HCT116 (cell line): ENCODE measurements at regions not wholly inside any gene's neighbourhood (a gene's known extent, or its start where the extent isn't known, plus 50 kb on each side); places are given as distances from the start of the nearest gene placed in this dataset.

ENCODE experiments used
- ATAC-seq: fragments of 200-7000 bp; cut with Tn5 transposase; 2 replicates; pipeline ENCODE4 v1.9.1; 2020; ENCODE audit warnings: mild to moderate bottlenecking, moderate library complexity
- BruUV-seq: library from RNA; stranded (reverse); fragments of 400-500 nt; replicated peaks from 2 replicates; lab custom pipeline; 2021; lab: Mats Ljungman, UMichigan
- CTCF ChIA-PET: fragments of 300-600 bp; sonication (Branson Sonifier 250); formaldehyde crosslinking; loops from one replicate; lab custom pipeline; 2021; ENCODE audit warnings: antibody characterized with exemption; lab: Charles Lee
- POLR2A ChIA-PET: fragments of 300-600, 350-600 bp; sonication (Branson Sonifier 250); formaldehyde crosslinking; loops from one replicate; lab custom pipeline; 2021; ENCODE audit warnings: antibody characterized with exemption; lab: Charles Lee
- RAD21 ChIA-PET, 2 experiments: fragments of 300-600 bp; sonication (Branson Sonifier 250); formaldehyde crosslinking; loops; one replicate each; lab custom pipeline; 2023; ENCODE audit warnings: low total read pairs in 2 of 2; ENCODE audit not compliant: uncharacterized antibody in 2 of 2, unreplicated experiment in 2 of 2, low non-redundant PET in 1 of 2; lab: Charles Lee
- DNase-seq: peaks from one replicate; pipeline ENCODE4 v3.0.0-alpha.2; 2010; ENCODE audit warnings: low read depth, low spot score
- H2AFZ ChIP-seq: fragments of 200-600 bp; shearing (Covaris generic), sonication (generic); 2 replicates; pipeline ENCODE4 v1.6.1; 2017; ENCODE audit warnings: low read depth, mixed run types, mixed read lengths, antibody characterized with exemption, low read length; ENCODE audit not compliant: poor library complexity, severe bottlenecking
- H3K27ac ChIP-seq: 2 replicates; pipeline ENCODE4 v1.5.1; 2012; ENCODE audit warnings: low read depth, low read length
- H3K27me3 ChIP-seq: fragments of 200-600 bp; sonication (generic); 2 replicates; pipeline ENCODE4 v1.6.1; 2016; ENCODE audit warnings: mixed run types, low read length, mixed read lengths; ENCODE audit not compliant: insufficient read depth
- H3K36me3 ChIP-seq, 2 experiments: fragments of 200-500 bp in 1 of 2; fragments of 200-600 bp in 1 of 2; sonication (Bioruptor generic) in 1 of 2; sonication (generic) in 1 of 2; 2 replicates each; pipeline versions ENCODE4 v1.5.1 to v1.6.1; 2014 to 2016; ENCODE audit warnings: low read length in 2 of 2, inconsistent platforms in 1 of 2, mixed read lengths in 1 of 2, mixed run types in 1 of 2; ENCODE audit not compliant: insufficient read depth in 2 of 2, control insufficient read depth in 1 of 2
- H3K4me1 ChIP-seq, 2 experiments: fragments of 200-600 bp in 1 of 2; sonication (generic) in 1 of 2; 2 replicates each; pipeline versions ENCODE4 v1.5.1 to v1.6.1; 2012 to 2017; ENCODE audit warnings: low read length in 2 of 2, inconsistent platforms in 1 of 2, mild to moderate bottlenecking in 1 of 2, mixed read lengths in 1 of 2, mixed run types in 1 of 2, moderate library complexity in 1 of 2; ENCODE audit not compliant: insufficient read depth in 2 of 2, control insufficient read depth in 1 of 2
- H3K4me2 ChIP-seq: fragments of 200-600 bp; sonication (generic); 2 replicates; pipeline ENCODE4 v1.6.1; 2017; ENCODE audit warnings: mixed run types, low read length, mixed read lengths
- H3K4me3 ChIP-seq, 2 experiments: fragments of 200-600 bp in 1 of 2; sonication (generic) in 1 of 2; replicated peaks in 1 of 2; 2 replicates each; pipeline ENCODE4 v1.5.1; 2011 to 2016; ENCODE audit warnings: low read length in 2 of 2, control low read depth in 1 of 2, low read depth in 1 of 2, mild to moderate bottlenecking in 1 of 2, mixed read lengths in 1 of 2, mixed run types in 1 of 2
- H3K79me2 ChIP-seq: fragments of 200-600 bp; sonication (generic); 2 replicates; pipeline ENCODE4 v1.6.1; 2017; ENCODE audit warnings: mild to moderate bottlenecking, mixed run types, low read length, moderate library complexity, mixed read lengths; ENCODE audit not compliant: insufficient read depth
- H3K9ac ChIP-seq: fragments of 200-600 bp; sonication (generic); 2 replicates; pipeline ENCODE4 v1.6.1; 2016; ENCODE audit warnings: low read length, mixed read lengths
- H3K9me2 ChIP-seq: fragments of 200-600 bp; sonication (generic), shearing (Covaris generic); 2 replicates; pipeline ENCODE4 v1.6.1; 2017; ENCODE audit warnings: mixed run types, mild to moderate bottlenecking, moderate library complexity; ENCODE audit not compliant: insufficient read depth
- H3K9me3 ChIP-seq, 2 experiments: fragments of 200-500 bp in 1 of 2; fragments of 200-600 bp in 1 of 2; sonication (Bioruptor generic) in 1 of 2; sonication (generic) in 1 of 2; 2 replicates each; pipeline ENCODE4 v1.6.1; 2014 to 2017; ENCODE audit warnings: low read length in 2 of 2, mixed read lengths in 2 of 2, inconsistent platforms in 1 of 2, low read depth in 1 of 2, mild to moderate bottlenecking in 1 of 2, mixed run types in 1 of 2, moderate library complexity in 1 of 2; ENCODE audit not compliant: control insufficient read depth in 1 of 2, insufficient read depth in 1 of 2
- H4K20me1 ChIP-seq: fragments of 200-600 bp; sonication (generic), shearing (Covaris generic); 2 replicates; pipeline ENCODE4 v1.6.1; 2017; ENCODE audit warnings: mixed run types, mild to moderate bottlenecking, moderate library complexity; ENCODE audit not compliant: insufficient read depth
- CBX3 ChIP-seq: IDR thresholded peaks from 2 replicates; pipeline ENCODE4 v1.6.1; 2012; ENCODE audit warnings: low read depth
- CEBPB ChIP-seq: IDR thresholded peaks from 2 replicates; pipeline ENCODE4 v1.6.1; 2012; ENCODE audit warnings: low read depth
- EZH2 ChIP-seq: fragments of 200-600 bp; sonication (generic); IDR thresholded peaks from 2 replicates; pipeline ENCODE4 v1.6.1; 2017; ENCODE audit warnings: antibody characterized with exemption, mixed run types
- EZH2phosphoT487 ChIP-seq: fragments of 200-600 bp; IDR thresholded peaks from 2 replicates; pipeline ENCODE4 v1.6.1; 2018; ENCODE audit warnings: antibody characterized with exemption, borderline replicate concordance
- FOSL1 ChIP-seq: IDR thresholded peaks from 2 replicates; pipeline ENCODE4 v1.6.1; 2012; ENCODE audit warnings: low read depth
- SP1 ChIP-seq: IDR thresholded peaks from 2 replicates; pipeline ENCODE4 v1.6.1; 2012; ENCODE audit warnings: low read depth
- TCF7L2 ChIP-seq: IDR thresholded peaks from 2 replicates; pipeline ENCODE4 v1.7.0; 2011; ENCODE audit warnings: borderline replicate concordance, inconsistent platforms; ENCODE audit not compliant: insufficient read depth, insufficient read length; ENCODE audit errors: extremely low read depth
- ZNF274 ChIP-seq: fragments of 200-500 bp; sonication (Bioruptor generic); IDR thresholded peaks from 2 replicates; pipeline ENCODE4 v1.6.1; 2014; ENCODE audit warnings: mild to moderate bottlenecking, low read depth, low read length, inconsistent platforms
- intact Hi-C: fragments of 100-400 bp; cut with micrococcal nuclease; formaldehyde crosslinking; loops from 2 replicates; pipeline ENCODE4 v1.10.0; 2022
- TF ChIP-seq, protein P1 (sequence below): IDR thresholded peaks from 2 replicates; pipeline ENCODE4 v1.6.1; 2012
- TF ChIP-seq, protein P2 (sequence below): IDR thresholded peaks from 2 replicates; pipeline ENCODE4 v1.6.1; 2011; ENCODE audit warnings: mild to moderate bottlenecking, low read length, moderate library complexity; ENCODE audit not compliant: insufficient replicate concordance; ENCODE audit errors: extremely low read depth

DNA sequence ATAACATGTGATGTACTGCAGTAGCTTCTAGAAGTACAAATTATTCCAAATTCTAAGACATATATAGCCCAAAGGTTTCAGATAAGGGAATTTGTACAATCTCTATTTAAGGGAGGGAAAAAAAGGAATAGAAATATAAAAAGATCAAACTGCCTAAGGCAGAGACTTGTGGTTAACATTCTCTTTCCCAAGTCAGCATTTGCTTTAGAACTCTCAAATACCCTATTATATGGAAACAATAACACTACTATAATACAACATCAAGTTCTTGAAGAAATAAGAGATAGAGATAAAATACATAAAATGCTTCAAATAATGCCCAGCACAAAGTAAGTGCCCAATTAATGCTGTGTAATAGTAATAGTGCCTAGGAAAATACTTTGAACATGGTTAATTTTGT is 123.1 kb downstream of the CRPPA start:
- Histone ChIP-seq H3K27ac (no peak overlapping the region), H2AFZ (no peak overlapping the region), H3K27me3 (no peaks in the 10 kb centered on the region), H4K20me1 (no peaks in the 10 kb centered on the region), H3K36me3 (no peaks in the 10 kb centered on the region), H3K4me3 (no peak overlapping the region), H3K9me3 (no peaks in the 10 kb centered on the region), H3K4me1 (no peaks in the 10 kb centered on the region), H3K9ac (no peak overlapping the region), H3K9me2 (no peaks in the 10 kb centered on the region), H3K79me2 (no peaks in the 10 kb centered on the region), H3K4me2 (no peak overlapping the region)
- CTCF ChIA-PET, result no interaction called here
- RAD21 ChIA-PET, result no interaction called here
- POLR2A ChIA-PET, result no interaction called here
- TF ChIP-seq EZH2phosphoT487 (no peak), EZH2 (no peak), CBX3 (no peak), SP1 (no peak), TCF7L2 (no peak), ZNF274 (no peak), CEBPB (no peak), FOSL1 (no peak)
- TF ChIP-seq, protein P1, sequence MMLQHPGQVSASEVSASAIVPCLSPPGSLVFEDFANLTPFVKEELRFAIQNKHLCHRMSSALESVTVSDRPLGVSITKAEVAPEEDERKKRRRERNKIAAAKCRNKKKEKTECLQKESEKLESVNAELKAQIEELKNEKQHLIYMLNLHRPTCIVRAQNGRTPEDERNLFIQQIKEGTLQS, result no peak
- TF ChIP-seq, protein P2, sequence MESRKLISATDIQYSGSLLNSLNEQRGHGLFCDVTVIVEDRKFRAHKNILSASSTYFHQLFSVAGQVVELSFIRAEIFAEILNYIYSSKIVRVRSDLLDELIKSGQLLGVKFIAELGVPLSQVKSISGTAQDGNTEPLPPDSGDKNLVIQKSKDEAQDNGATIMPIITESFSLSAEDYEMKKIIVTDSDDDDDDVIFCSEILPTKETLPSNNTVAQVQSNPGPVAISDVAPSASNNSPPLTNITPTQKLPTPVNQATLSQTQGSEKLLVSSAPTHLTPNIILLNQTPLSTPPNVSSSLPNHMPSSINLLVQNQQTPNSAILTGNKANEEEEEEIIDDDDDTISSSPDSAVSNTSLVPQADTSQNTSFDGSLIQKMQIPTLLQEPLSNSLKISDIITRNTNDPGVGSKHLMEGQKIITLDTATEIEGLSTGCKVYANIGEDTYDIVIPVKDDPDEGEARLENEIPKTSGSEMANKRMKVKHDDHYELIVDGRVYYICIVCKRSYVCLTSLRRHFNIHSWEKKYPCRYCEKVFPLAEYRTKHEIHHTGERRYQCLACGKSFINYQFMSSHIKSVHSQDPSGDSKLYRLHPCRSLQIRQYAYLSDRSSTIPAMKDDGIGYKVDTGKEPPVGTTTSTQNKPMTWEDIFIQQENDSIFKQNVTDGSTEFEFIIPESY, result no peak
- ATAC-seq (no peak), DNase-seq (no peak)
- intact Hi-C loops, result no loop called here
- no TSS peak for BruUV-seq
